ENCODE measurements at regions not wholly inside any gene's neighbourhood (a gene's known extent, or its start where the extent isn't known, plus 50 kb on each side); places are given as distances from the start of the nearest gene placed in this dataset.

GRCh38 chr2:22787745-22788144 is 597.2 kb upstream of the KLHL29 start:
- TF ChIP-seq CTCF (IDR thresholded peaks at IDR 0.05; ENCODE audit: low read depth, low read length) (no peak), EZH2phosphoT487 (IDR thresholded peaks at IDR 0.05; ENCODE audit: low read depth) (no peak)
